HG02588 (cell line): ENCODE measurements at regions not wholly inside any gene's neighbourhood (a gene's known extent, or its start where the extent isn't known, plus 50 kb on each side); places are given as distances from the start of the nearest gene placed in this dataset.

ENCODE experiments used
- ATAC-seq: cut with Tn5 transposase; IDR thresholded peaks from one replicate; pipeline ENCODE4 v1.9.1; 2021; ENCODE audit warnings: mild to moderate bottlenecking, moderate library complexity; ENCODE audit not compliant: unreplicated experiment

DNA sequence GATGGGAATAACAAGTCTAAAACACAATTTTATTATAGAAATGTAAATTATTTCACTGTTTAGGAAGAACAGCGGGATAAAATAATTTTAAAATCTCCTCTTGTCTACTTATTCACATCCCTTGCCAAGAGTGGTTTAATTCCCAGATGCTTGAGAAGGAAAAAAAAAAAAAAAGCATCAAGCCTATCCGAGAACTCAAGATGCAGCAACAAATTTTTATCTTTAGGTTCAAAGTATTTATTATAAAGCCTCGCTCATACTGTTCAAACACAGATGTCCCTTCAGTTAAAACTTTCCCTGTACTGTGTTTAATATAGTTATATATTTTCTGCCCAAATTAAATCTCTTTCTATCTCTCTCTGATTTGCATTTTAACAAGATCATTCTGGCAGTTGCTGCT lies 1615.8 kb downstream of the PLA2G4A start:
- ATAC-seq, result no peak

DNA sequence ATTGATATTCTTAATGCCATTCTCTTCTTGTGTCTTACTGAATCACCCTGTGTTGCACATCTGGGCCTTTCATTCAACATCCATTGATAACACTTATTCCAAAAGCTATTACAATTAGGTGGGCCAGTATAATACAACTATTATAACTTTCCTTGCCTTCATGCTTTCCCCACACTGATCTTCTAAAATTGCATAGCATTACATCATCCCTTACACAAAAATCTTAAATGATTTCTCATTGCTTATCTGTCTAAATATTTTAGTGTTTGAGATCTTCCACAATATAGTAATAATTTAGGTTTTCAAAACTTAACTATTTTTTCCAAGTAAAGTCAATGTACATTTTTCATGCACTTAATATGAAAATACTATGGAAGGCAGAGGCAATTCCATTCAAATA lies 1634.1 kb downstream of the PLA2G4A start:
- ATAC-seq, result no peak

DNA sequence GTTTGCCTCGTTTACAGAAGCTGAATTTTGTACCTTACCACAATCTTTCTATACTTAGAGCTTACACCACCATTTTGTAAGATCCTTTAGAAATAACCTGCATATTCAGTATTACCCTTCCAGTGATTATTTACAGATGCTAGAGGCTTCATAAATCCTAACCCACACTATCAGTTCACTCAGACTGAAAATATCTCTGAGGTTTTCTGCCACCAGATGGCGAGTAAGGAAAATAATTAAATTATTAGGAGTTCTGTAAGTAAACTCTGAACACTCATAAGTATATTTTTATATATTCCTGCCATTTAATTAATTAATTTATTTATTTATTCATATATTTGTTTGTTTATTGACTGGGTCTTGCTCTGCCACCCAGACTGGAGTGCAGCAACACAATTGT lies 1635.2 kb downstream of the PLA2G4A start:
- ATAC-seq, result no peak

DNA sequence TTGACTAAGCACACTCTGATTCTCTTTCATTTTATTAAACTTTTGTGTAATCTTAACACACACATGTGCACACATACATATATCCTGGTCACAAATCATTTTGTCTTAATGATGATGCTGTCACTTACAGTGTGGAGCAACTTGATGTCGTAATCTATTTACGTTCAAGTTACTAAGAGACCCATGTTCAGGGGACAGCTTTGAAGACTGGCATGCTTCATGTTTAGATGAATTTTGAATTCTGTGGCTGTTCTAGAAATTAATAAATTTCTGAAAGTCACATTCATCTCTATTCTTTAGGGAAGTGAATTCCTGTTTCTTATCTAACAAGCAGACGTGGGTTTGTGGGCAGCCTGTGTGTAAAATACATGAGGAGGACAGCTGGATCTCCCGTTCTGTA lies 1637.8 kb downstream of the PLA2G4A start:
- no peak for ATAC-seq

DNA sequence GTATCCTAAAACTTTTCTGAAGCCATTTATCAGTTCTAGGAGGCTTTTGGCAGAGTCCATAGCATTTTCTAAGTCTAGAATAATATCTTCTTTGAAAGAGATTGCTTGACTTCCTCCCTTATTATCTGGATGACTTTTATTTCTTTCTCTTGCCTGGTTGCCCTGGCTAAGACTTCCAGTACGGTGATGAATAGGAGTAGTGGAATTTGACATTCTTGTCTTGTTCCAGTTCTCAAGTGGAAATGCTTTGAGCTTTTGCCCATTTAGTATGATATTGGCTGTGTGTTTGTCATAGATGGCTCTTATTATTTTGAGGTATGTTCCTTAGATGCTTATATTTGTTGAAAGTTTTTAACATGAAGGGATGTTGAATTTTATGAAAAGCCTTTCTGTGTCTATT lies 1647.9 kb downstream of the PLA2G4A start:
- ATAC-seq, result no peak

DNA sequence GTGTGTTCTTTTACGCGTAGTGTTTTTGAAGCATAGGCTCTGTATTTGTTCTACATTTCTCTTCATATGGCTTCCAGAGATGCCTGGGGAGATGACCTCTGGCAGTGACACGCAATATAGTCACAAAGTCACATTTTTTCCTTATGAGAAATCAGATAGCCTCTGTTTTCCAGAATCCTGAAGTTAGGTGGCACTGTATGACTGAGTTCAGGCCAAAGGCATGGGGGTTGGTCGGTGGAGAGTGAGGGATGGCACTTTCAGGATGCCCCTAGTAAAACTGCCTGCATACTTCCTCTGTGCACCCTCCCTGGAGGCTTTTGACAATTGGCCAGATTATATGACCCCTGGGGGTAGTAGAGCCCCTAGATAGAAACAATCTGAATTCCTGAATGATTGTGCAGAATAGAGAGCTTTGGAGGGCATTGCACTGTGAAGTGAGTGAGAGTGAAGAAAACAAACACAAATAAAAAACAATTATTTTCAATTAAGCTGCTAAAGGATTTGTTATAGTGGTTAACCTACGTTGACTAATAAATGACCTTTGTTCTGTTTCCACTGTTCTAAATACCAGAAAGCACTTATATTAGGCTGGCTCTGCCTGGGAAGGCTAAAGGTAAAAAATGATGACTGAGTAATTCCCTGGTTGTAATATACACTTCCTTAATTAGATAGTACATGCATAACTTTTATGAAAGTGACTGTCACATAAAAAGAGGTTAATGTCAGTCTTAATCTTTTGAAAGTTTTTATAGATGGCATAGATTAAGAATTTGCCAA lies 1660.8 kb downstream of the PLA2G4A start:
- ATAC-seq, result no peak

DNA sequence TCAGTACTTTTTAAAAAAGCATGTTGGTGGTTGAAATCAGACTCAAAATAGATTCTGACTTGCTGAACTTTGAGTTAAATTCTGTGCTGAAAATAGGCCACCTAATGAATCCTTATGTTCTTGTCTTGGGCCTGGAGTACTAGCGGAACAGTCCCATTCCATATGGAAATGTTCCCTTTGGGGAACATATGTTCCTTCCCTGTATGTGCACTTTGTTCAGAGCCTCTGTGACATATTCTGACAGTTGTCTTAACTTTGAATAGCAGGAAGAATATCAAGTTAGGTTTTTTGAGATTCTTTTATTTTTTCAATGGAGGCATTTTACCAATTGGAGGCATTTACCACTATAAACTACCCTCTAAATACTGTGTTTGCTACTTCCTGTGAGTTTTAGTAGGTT lies 1667.8 kb downstream of the PLA2G4A start:
- no peak for ATAC-seq

DNA sequence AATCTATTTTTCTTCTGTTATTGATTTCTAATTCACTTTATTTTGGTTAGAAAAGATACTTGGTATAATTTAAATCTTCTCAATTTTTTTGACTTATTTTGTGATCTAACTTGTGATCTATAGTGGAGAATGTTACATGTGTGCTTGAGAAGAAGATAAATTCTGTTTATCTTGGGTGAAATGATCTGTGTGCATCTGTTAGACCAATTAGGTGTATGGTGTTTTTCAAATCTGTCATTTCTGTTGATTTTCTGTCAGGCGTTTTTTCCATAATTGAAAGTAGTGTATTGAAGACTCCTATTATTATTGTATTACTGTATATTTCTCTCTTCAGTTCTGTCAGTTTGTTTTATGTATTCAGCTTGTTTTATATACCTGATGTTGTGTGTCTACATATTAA lies 1668.3 kb downstream of the PLA2G4A start:
- no peak for ATAC-seq

DNA sequence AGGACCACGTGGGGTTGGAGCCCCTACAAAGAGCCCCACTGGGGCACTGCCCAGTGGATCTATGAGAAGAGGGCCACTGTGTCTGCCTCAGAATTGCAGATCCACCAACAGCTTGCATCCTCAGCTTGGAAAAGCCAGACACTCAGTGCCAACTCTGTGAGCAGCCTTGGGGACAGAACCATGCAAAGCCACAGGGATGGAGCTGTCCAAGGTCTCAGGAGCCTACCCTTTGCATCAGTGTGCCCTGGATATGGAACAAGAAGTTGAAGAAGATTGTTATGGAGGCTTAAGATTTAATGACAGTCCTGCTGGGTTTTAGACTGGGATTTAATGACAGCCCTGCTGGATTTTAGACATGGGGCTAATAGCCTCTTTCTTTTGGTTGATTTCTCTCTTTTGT lies 1670.9 kb downstream of the PLA2G4A start:
- no peak for ATAC-seq

DNA sequence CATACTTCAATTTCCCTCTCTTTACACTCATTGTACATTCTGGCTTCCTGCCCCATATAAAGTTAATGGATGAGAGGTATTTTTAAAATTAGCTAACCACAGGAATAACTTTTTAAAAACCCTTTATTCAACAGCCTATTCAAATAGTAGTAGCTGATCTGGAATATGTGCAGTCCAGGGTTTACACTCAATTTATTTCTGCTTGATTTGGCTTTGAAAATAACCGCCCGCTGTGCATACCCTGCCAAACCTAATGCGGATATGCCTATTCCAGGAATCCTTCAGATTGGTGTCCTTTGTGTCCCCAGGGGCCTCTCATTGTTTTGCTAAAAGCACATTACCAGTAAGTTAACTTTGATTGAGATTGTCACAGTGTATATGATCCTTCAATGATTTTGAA lies 1686.2 kb downstream of the PLA2G4A start:
- ATAC-seq, result no peak

DNA sequence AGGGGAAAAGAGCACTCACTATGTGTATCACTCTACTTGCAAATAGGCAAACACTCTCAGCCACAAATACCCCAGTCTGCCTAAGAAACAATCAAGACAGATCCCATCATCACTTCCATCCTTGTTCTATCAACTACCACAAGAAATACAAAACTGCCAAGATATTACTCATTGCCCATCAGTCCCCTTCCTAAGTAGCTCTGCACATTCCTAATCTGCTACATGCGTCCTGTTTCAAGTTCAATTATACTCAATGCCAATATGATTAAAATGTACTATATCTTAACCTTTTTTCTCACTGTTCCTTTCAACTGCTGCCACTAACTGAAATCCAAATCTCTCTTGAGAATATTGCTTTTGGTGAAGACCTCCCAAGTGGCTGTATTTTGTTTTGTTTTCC lies 1688.4 kb downstream of the PLA2G4A start:
- ATAC-seq, result no peak

DNA sequence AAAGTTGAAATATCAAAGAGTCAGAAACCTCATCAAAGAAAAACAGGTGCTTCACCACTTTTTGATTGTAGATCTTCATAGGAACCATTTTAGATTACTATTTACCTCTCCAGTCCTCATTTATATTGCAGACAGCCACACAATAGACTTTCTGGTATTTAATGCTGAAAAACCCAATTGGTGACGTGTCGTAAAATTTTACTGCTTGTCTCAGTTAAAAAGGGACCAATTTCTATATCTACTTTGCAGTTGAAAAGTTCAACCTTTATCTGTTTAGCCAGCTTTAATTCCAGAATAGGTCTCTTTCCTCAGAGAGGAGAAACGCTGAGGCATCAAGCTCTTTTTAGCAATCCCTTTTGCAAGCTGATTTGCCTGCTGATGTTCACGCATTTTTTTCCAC lies 1722.4 kb downstream of the PLA2G4A start:
- no peak for ATAC-seq

DNA sequence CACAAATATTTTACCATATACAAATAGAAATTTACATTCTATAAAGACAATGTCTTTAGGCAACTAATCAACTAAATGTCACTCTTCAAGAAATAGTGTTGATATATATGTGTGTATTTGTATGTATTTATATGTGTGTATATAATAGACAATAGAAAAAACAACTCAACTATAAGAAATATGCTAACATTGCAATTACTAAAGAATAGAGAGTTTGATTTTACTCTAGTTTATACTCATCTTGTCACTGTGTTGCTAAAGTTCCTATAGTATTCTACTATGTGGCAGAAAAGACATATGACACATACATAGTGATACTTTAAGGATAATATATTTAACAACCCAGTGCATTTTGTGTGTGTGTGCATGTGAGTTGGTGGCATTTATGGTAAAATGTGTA lies 1728.3 kb downstream of the PLA2G4A start:
- ATAC-seq, result no peak

DNA sequence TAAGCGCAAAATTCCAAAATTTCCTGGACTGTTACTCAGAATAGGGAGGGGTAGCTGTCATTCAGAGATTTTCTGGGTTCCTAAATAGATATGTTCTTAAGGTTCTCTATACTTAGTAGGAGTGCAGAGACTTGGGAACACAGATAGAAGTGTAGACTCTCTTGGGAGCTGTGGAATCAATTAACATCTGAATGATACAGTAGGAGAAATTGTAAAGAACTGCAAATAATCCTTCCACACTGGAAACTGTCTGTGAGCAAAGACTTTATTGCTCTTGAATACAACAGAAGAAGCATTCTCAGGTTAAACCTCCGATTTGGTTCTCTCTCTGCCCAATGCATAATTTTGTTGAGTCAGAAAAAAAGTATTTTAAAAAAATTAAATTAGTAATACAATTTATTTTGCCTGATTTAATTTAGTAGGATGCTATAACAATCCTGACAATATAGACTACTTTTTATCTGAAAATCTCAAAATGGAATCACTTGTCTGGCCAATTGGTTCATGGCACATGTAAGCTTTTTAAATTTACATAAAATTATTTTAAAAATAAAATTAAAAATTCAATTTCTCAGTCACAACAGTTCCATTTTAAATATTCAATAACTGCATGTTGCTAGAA lies 1754.3 kb downstream of the PLA2G4A start:
- no peak for ATAC-seq

DNA sequence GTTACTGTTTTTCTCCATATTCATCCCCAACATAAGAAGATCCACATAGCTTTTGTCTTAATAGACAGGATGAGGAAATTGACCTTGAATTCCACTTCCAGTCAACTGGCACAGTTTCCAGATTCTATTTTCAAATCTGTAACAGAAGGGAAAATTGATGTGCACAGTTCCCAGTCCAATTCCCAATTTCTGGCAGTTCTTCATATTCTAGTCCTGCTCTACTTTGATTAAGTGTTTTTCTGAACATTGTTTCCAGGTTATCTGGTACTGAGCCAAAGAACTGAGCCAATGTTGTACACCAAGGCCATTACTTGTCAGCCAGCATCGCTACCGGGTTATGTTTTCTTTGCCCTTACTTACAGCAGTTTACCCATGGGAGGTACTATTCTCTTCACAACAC lies 1755.4 kb downstream of the PLA2G4A start:
- ATAC-seq, result no peak

DNA sequence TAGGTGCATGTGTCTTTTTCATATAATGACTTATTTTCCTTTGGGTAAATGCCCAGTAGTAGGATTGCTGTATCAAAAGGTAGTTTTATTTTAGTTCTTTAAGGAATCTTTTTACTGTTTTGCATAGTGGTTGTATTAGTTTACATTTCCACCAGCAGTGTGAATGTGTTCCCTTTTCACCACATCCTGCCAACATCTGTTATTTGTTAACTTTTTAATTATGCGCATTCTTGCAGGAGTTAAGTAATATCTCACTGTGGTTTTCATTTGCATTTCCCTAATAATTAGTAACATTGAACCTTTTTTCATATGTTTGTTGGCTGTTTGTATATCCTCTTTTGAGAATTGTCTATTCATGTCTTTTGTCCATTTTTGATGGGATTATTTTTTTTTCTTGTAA lies 1761.9 kb downstream of the PLA2G4A start:
- no peak for ATAC-seq

DNA sequence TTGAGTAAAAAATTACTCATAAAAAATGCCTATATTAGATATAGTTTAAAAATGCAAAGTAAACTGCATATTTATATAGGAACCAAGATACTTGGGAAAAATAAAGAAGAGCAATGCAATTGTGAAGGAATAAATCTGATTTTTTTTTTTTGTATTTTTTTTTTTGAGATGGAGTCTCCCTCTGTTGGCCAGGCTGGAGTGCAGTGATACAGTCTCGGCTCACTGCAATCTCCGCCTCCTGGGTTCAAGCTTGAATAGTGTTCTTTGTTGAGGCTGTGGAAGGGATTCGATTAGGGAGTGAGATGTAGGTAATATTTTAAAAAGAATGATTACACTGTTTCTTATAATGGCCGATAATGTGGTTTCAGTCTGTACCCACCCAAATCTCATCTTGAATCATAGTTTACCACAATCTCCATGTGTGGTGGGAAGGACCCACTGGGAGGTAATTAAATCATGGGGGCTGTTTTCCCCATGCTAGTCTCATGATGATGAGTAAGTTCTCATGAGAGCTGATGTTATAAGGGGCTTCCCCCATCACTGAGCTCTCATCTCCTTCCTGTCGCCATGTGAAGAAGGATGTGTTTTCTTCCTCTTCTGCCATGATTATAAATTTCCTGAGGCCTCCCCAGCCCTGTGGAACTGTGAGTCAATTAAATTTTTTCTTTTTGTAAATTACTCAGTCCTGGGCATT lies 1765.9 kb downstream of the PLA2G4A start:
- ATAC-seq, result no peak

DNA sequence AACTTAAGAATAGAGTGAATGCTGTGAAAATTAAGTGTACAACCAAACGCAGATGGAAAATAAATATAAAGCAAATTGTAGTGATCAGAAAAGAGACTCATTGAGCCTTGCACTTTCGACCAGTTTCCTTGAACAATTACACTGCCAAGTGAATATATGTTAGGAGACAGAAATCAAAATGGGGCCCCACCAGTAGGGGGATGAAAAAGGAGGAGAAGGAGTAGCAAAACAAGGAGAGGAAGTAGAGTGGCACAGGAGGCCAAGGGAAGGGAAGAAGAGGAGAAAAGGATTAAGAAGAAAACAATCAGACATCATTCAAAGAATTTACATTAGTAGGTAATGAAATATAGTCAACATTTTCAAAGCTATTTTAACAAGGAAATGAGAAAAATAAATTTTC lies 1770.6 kb downstream of the PLA2G4A start:
- no peak for ATAC-seq

DNA sequence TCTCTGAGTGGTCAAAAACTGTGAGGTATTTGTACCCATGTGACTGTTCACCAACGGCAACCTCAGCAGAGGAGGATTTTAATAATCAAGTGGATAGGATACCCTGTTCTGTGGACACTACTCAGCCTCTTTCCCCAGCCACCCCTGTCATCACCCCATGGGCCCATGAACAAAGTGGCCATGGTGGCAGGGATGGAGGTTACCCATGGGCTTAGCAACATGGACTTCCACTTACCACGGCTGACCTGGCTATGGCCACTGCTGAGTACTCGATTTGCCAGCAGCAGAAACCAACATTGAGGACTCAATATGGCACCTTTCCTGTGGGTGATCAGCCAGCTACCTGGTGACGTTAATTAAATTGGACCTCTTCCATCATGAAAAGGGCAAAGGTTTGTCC lies 1782.7 kb downstream of the PLA2G4A start:
- no peak for ATAC-seq

DNA sequence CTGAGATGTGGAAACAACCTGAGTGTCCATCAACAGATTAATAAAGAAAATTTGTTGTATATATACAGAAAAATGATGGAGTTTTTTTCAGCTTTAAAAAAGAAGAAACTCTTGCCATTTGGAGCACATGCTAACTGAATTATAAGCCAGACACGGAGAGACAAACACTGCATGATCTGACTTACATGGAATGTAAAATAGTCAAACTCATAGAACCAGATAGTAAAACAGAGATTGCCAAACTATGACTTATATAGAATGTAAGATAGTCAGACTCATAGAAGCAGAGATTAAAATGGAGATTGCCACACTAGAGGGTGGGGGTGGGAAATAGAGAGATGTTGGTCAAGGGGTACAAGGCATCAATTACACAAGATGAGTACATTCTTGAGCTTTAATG lies 1786.6 kb downstream of the PLA2G4A start:
- no peak for ATAC-seq

DNA sequence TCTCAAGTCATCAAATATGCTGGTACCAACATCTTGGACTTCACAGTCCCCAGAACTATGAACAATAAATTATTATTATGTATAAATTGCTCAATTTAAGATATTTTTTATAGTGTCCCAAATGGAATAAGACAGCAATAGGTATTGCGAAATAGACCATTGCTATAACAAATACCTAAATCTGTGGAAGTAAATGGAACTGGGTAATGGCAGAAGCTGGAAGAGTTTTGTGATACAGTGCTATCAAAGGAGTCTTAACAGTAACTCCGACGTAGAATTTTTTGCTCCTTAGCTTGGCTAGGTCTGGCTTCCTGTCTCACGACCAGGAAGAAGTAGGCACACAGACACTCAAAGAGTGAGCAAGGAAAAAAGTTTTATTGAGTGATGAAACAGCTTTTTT lies 1791.5 kb downstream of the PLA2G4A start:
- ATAC-seq, result no peak

DNA sequence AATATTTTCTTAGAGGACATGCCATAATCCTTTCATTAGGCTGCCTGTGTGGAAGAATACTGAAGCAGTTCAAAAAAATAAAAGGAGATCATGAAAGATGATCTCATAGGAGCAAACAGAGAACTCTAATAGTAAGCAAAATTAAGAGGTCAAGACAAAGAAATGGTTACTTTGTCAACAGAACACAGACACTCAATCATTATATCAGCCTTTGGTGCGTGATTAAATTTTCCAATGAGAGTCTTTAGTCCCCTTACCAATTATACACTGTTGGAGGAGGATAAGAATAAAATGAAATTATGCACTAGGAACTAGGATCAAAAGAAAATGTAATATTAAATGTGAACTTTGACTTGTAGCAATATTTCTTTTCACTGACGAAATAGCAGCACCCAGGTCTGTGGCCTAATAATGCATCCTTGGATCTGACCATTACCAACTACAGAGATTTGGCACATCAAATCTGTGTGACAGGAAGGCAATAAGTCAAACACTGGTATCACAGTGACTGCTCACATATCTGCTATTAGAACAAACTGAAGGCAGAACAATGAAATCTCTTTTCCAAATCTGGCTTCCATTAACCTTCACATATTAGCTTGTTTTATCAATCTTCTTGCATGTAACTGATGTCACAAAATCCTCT lies 1812.9 kb downstream of the PLA2G4A start:
- no peak for ATAC-seq
